GM12878 (cell line): ENCODE measurements at regions not wholly inside any gene's neighbourhood (a gene's known extent, or its start where the extent isn't known, plus 50 kb on each side); places are given as distances from the start of the nearest gene placed in this dataset.

Source experiments
- ATAC-seq: fragments of 200-7000 bp; cut with Tn5 transposase; 3 replicates; pipeline ENCODE4 v1.9.1; 2020; ENCODE audit warnings: mild to moderate bottlenecking, moderate library complexity
- BruUV-seq: library from RNA; stranded (reverse); fragments of 400-500 nt; replicated peaks from 2 replicates; lab custom pipeline; 2021; lab: Mats Ljungman, UMichigan
- CTCF ChIA-PET: fragments of 300-600 bp; sonication (Branson Sonifier 250); formaldehyde crosslinking; extraction: SDS; loops from one replicate; lab custom pipeline; 2021; ENCODE audit warnings: inconsistent platforms; lab: Yijun Ruan, JAX
- POLR2A ChIA-PET: fragments of 350-600 bp; formaldehyde crosslinking; extraction: SDS; loops from one replicate; lab custom pipeline; 2021; ENCODE audit warnings: inconsistent platforms; lab: Charles Lee
- RAD21 ChIA-PET: fragments of 300-600 bp; sonication (Branson Sonifier 250); formaldehyde crosslinking; loops from one replicate; lab custom pipeline; 2023; ENCODE audit warnings: antibody characterized with exemption; ENCODE audit not compliant: unreplicated experiment; lab: Charles Lee
- SMC1A ChIA-PET: fragments of 300-600 bp; sonication (Branson Sonifier 250); formaldehyde crosslinking; loops from one replicate; lab custom pipeline; 2023; ENCODE audit not compliant: unreplicated experiment, uncharacterized antibody; lab: Charles Lee
- DNase-seq: peaks from one replicate; pipeline ENCODE4 v3.0.0-alpha.2; 2011; ENCODE audit warnings: low read depth, low spot score
- FAIRE-seq: peaks from 3 replicates; lab custom pipeline; 2011; peaks lifted over from hg19 to GRCh38; lab: Jason Lieb, UNC
- H2AFZ ChIP-seq: 2 replicates; pipeline ENCODE4 v1.6.0; 2011; ENCODE audit warnings: low read depth, low read length, control low read depth; ENCODE audit not compliant: control insufficient read depth
- H3K27ac ChIP-seq: 2 replicates; pipeline ENCODE4 v1.5.1; 2011; ENCODE audit warnings: control low read depth; ENCODE audit not compliant: control insufficient read depth, insufficient read depth
- H3K27me3 ChIP-seq, 2 experiments: replicated peaks in 1 of 2; 2 replicates each; pipeline versions ENCODE4 v1.6.0 to v1.6.1; 2011; ENCODE audit warnings: low read length in 1 of 2; ENCODE audit not compliant: control insufficient read depth in 2 of 2, insufficient read depth in 2 of 2
- H3K36me3 ChIP-seq, 2 experiments: 2 replicates each; pipeline ENCODE4 v1.5.1; 2011; ENCODE audit warnings: low read length in 1 of 2; ENCODE audit not compliant: control insufficient read depth in 2 of 2, insufficient read depth in 2 of 2
- H3K4me1 ChIP-seq: 2 replicates; pipeline ENCODE4 v1.6.1; 2011; ENCODE audit warnings: mild to moderate bottlenecking, low read length, moderate library complexity, mixed read lengths; ENCODE audit not compliant: control insufficient read depth, insufficient read depth
- H3K4me2 ChIP-seq: 2 replicates; pipeline ENCODE4 v1.6.0; 2011; ENCODE audit warnings: control low read depth; ENCODE audit not compliant: control insufficient read depth, insufficient read depth
- H3K4me3 ChIP-seq: fragments of 200-600 bp; sonication (generic); 2 replicates; pipeline ENCODE4 v1.5.1; 2016
- H3K79me2 ChIP-seq: 2 replicates; pipeline ENCODE4 v1.6.0; 2011; ENCODE audit warnings: low read length; ENCODE audit not compliant: control insufficient read depth, insufficient read depth
- H3K9ac ChIP-seq: 2 replicates; pipeline ENCODE4 v1.8.0; 2011; ENCODE audit warnings: low read length, control low read depth, mixed read lengths; ENCODE audit not compliant: control insufficient read depth, insufficient read depth
- H3K9me3 ChIP-seq: replicated peaks from 3 replicates; pipeline ENCODE4 v1.5.1; 2011; ENCODE audit warnings: mild to moderate bottlenecking, low read length; ENCODE audit not compliant: control insufficient read depth, insufficient read depth
- H4K20me1 ChIP-seq: 2 replicates; pipeline ENCODE4 v1.6.0; 2011; ENCODE audit not compliant: control insufficient read depth, insufficient read depth
- BHLHE40 ChIP-seq, 2 experiments: fragments of 450-650 bp in 1 of 2; IDR thresholded peaks; 2 replicates each; pipeline ENCODE4 v1.6.1; 2011 to 2017; ENCODE audit warnings: low read depth in 2 of 2, borderline replicate concordance in 1 of 2, improper control_type of control experiment in 1 of 2, low read length in 1 of 2, mild to moderate bottlenecking in 1 of 2
- NFYA ChIP-seq: IDR thresholded peaks from 2 replicates; pipeline ENCODE4 v1.6.1; 2011; ENCODE audit warnings: low read depth, mild to moderate bottlenecking, low read length, improper control_type of control experiment, borderline replicate concordance
- NR2C1 ChIP-seq: fragments of 450-650 bp; IDR thresholded peaks from 2 replicates; pipeline ENCODE4 v1.6.1; 2017; ENCODE audit warnings: antibody characterized with exemption, mild to moderate bottlenecking, moderate library complexity
- SPI1 ChIP-seq: IDR thresholded peaks from 2 replicates; pipeline ENCODE4 v1.6.1; 2011; ENCODE audit warnings: low read depth, mild to moderate bottlenecking, low read length, moderate library complexity, borderline replicate concordance; ENCODE audit not compliant: insufficient read depth
- SUPT20H ChIP-seq: IDR thresholded peaks from 2 replicates; pipeline ENCODE4 v1.6.1; 2011; ENCODE audit warnings: low read depth, mild to moderate bottlenecking, low read length, moderate library complexity, borderline replicate concordance; ENCODE audit not compliant: control insufficient read depth
- YY1 ChIP-seq: IDR thresholded peaks from 2 replicates; pipeline ENCODE4 v1.6.1; 2011; ENCODE audit warnings: low read depth, mild to moderate bottlenecking, low read length
- ZNF207 ChIP-seq: fragments of 450-650 bp; IDR thresholded peaks from 2 replicates; pipeline ENCODE4 v1.6.1; 2014; ENCODE audit warnings: antibody characterized with exemption, mild to moderate bottlenecking, borderline replicate concordance
- ZNF384 ChIP-seq: IDR thresholded peaks from 2 replicates; pipeline ENCODE4 v1.6.1; 2012; ENCODE audit warnings: low read depth, mild to moderate bottlenecking, low read length, improper control_type of control experiment, borderline replicate concordance
- ZNF622 ChIP-seq: fragments of 450-650 bp; IDR thresholded peaks from 2 replicates; pipeline ENCODE4 v1.6.1; 2017; ENCODE audit warnings: mild to moderate bottlenecking, inconsistent platforms
- WGBS: methylation state at CpG from one replicate; pipeline ENCODE4 v1.1.6; 2016; ENCODE audit warnings: low lambda C conversion rate; ENCODE audit not compliant: insufficient replicate concordance, insufficient coverage; ENCODE audit errors: missing lambda C conversion rate; 5-methylcytosine and 5-hydroxymethylcytosine counted together
- in situ Hi-C: fragments of 300-500 bp; cut with MboI; formaldehyde crosslinking; loops from 9 replicates; pipeline ENCODE4 v1.14.3; 2018; ENCODE audit warnings: mixed read lengths
- intact Hi-C: fragments of 100-400 bp; cut with micrococcal nuclease; formaldehyde crosslinking; loops from one replicate; pipeline ENCODE4 v1.14.2; 2022; ENCODE audit not compliant: unreplicated experiment
- TF ChIP-seq, protein P1 (sequence below): fragments of 450-650 bp; formaldehyde crosslinking; IDR thresholded peaks from 2 replicates; pipeline ENCODE4 v1.4.0; 2022; ENCODE audit warnings: mild to moderate bottlenecking, moderate library complexity
- TF ChIP-seq, protein P2 (sequence below): IDR thresholded peaks from 2 replicates; pipeline ENCODE4 v1.6.1; 2011; ENCODE audit warnings: low read depth, low read length, improper control_type of control experiment, borderline replicate concordance
- TF ChIP-seq, protein P3 (sequence below): IDR thresholded peaks from 2 replicates; pipeline ENCODE4 v1.6.1; 2012; ENCODE audit warnings: low read depth, low read length, improper control_type of control experiment
- TF ChIP-seq, protein P4 (sequence below): fragments of 450-650 bp; IDR thresholded peaks from 2 replicates; pipeline ENCODE4 v1.6.1; 2017; ENCODE audit warnings: borderline replicate concordance

DNA sequence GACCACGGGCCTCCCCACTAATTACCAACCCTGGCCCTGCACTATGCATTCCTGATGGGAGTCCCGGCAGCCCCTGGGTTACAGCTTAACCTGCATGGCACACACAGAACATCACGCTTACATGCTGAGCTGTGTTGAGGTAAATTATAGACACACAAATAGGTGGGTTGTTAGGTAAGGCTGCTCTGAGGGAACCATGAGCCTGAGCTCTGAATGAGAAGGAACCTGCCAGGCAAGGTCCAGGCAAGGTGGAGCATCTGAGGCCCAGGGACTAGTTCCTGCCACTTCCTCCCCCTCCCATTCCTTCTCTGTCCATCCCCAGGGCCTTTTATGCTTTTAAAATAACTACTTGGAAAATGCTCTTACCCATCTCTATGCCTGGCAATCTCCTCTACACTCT lies 82.7 kb upstream of the ESRRB start:
- Histone ChIP-seq H3K4me1 (no peaks in the 10 kb centered on the region), H4K20me1 (no peaks in the 10 kb centered on the region), H3K9ac (no peak overlapping the region), H3K27me3 (no peaks in the 10 kb centered on the region), H3K27ac (no peak overlapping the region), H3K79me2 (no peaks in the 10 kb centered on the region), H2AFZ (no peak overlapping the region), H3K4me3 (no peak overlapping the region), H3K36me3 (no peaks in the 10 kb centered on the region), H3K4me2 (no peak overlapping the region), H3K9me3 (no peaks in the 10 kb centered on the region)
- in situ Hi-C loops (no loop called here), intact Hi-C loops (no loop called here)
- TF ChIP-seq, protein P1, sequence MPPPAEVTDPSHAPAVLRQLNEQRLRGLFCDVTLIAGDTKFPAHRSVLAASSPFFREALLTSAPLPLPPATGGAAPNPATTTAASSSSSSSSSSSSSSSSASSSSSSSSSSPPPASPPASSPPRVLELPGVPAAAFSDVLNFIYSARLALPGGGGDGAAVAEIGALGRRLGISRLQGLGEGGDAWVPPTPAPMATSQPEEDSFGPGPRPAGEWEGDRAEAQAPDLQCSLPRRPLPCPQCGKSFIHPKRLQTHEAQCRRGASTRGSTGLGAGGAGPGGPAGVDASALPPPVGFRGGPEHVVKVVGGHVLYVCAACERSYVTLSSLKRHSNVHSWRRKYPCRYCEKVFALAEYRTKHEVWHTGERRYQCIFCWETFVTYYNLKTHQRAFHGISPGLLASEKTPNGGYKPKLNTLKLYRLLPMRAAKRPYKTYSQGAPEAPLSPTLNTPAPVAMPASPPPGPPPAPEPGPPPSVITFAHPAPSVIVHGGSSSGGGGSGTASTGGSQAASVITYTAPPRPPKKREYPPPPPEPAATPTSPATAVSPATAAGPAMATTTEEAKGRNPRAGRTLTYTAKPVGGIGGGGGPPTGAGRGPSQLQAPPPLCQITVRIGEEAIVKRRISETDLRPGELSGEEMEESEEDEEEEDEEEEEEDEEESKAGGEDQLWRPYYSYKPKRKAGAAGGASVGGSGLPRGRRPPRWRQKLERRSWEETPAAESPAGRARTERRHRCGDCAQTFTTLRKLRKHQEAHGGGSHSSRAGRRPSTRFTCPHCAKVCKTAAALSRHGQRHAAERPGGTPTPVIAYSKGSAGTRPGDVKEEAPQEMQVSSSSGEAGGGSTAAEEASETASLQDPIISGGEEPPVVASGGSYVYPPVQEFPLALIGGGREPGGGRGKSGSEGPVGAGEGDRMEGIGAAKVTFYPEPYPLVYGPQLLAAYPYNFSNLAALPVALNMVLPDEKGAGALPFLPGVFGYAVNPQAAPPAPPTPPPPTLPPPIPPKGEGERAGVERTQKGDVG: no peak
- TF ChIP-seq, protein P2, sequence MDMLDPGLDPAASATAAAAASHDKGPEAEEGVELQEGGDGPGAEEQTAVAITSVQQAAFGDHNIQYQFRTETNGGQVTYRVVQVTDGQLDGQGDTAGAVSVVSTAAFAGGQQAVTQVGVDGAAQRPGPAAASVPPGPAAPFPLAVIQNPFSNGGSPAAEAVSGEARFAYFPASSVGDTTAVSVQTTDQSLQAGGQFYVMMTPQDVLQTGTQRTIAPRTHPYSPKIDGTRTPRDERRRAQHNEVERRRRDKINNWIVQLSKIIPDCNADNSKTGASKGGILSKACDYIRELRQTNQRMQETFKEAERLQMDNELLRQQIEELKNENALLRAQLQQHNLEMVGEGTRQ: no peak
- TF ChIP-seq YY1 (no peak), ZNF207 (no peak), SPI1 (no peak), SUPT20H (no peak), NR2C1 (no peak), NFYA (no peak), BHLHE40 (IDR thresholded peaks at IDR 0.05; ENCODE audit: borderline replicate concordance in 1 of 2, low read depth in 2 of 2, low read length in 1 of 2) (no peak), ZNF384 (no peak), ZNF622 (no peak)
- TF ChIP-seq, protein P3, sequence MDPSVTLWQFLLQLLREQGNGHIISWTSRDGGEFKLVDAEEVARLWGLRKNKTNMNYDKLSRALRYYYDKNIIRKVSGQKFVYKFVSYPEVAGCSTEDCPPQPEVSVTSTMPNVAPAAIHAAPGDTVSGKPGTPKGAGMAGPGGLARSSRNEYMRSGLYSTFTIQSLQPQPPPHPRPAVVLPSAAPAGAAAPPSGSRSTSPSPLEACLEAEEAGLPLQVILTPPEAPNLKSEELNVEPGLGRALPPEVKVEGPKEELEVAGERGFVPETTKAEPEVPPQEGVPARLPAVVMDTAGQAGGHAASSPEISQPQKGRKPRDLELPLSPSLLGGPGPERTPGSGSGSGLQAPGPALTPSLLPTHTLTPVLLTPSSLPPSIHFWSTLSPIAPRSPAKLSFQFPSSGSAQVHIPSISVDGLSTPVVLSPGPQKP: no peak
- TF ChIP-seq, protein P4, sequence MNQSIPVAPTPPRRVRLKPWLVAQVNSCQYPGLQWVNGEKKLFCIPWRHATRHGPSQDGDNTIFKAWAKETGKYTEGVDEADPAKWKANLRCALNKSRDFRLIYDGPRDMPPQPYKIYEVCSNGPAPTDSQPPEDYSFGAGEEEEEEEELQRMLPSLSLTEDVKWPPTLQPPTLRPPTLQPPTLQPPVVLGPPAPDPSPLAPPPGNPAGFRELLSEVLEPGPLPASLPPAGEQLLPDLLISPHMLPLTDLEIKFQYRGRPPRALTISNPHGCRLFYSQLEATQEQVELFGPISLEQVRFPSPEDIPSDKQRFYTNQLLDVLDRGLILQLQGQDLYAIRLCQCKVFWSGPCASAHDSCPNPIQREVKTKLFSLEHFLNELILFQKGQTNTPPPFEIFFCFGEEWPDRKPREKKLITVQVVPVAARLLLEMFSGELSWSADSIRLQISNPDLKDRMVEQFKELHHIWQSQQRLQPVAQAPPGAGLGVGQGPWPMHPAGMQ: no peak
- no TSS peak for BruUV-seq
- FAIRE-seq (no peak), DNase-seq (no peak), ATAC-seq (no peak)
- CTCF ChIA-PET: interaction anchor here (0.8 to 1.0 kb wide), 2 partner anchors 9 to 16 kb away, joined by 3 read pairs; no protein-coding TSS in a partner anchor
- POLR2A ChIA-PET: no interaction called here
- 41% methylated on average over 3 of the region's 3 CpGs for WGBS
- RAD21 ChIA-PET: interaction anchor here (0.6 to 1.5 kb wide), 5 partner anchors 9 to 107 kb away, joined by 3 read pairs; no protein-coding TSS in a partner anchor
- SMC1A ChIA-PET: interaction anchor here (1.1 kb wide), 1 partner anchor 9 kb away, joined by 4 read pairs; no protein-coding TSS in a partner anchor
